ENCODE measurements at regions not wholly inside any gene's neighbourhood (a gene's known extent, or its start where the extent isn't known, plus 50 kb on each side); places are given as distances from the start of the nearest gene placed in this dataset.

DNA sequence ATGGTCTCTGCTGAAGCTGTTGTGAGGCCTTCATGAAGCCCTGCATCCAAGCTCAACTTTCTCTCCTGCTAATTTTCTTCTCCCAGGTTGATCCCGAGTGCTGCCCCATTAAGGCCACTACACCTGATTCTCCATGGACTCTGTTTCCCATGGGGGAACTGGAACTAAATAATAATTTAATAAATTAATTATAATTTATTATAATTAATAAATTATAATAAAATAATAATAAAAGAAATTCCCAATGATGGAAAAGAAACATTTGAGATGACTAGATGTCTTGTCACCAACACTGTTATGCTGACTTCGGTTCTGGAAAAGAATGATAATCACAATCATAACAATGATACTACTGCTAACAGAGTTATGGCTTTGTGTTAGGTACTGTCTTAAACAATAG, 211.2 kb upstream of the ZP4 start:
- TF ChIP-seq, protein P1, sequence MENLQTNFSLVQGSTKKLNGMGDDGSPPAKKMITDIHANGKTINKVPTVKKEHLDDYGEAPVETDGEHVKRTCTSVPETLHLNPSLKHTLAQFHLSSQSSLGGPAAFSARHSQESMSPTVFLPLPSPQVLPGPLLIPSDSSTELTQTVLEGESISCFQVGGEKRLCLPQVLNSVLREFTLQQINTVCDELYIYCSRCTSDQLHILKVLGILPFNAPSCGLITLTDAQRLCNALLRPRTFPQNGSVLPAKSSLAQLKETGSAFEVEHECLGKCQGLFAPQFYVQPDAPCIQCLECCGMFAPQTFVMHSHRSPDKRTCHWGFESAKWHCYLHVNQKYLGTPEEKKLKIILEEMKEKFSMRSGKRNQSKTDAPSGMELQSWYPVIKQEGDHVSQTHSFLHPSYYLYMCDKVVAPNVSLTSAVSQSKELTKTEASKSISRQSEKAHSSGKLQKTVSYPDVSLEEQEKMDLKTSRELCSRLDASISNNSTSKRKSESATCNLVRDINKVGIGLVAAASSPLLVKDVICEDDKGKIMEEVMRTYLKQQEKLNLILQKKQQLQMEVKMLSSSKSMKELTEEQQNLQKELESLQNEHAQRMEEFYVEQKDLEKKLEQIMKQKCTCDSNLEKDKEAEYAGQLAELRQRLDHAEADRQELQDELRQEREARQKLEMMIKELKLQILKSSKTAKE (CRISPR knock-in tag; IDR thresholded peaks at IDR 0.05; ENCODE audit: borderline replicate concordance), result no peak
- TF ChIP-seq ZNF761 (CRISPR knock-in tag; conservative IDR thresholded peaks at IDR 0.05) (no peak), GTF3A (CRISPR knock-in tag; conservative IDR thresholded peaks at IDR 0.05) (no peak), ZNF839 (CRISPR knock-in tag; IDR thresholded peaks at IDR 0.05; ENCODE audit: borderline replicate concordance) (no peak), FOXA1 (IDR thresholded peaks at IDR 0.05) (no peak), FOXA1 (CRISPR knock-in tag; IDR thresholded peaks at IDR 0.05) (no peak), AFF4 (CRISPR knock-in tag; IDR thresholded peaks at IDR 0.05) (no peak), ATF7 (IDR thresholded peaks at IDR 0.05) (no peak), ATF7 (CRISPR knock-in tag; IDR thresholded peaks at IDR 0.05) (no peak), ARHGAP35 (CRISPR knock-in tag; IDR thresholded peaks at IDR 0.05; ENCODE audit: borderline replicate concordance) (no peak)
